Caki2 (cell line): ENCODE measurements at regions not wholly inside any gene's neighbourhood (a gene's known extent, or its start where the extent isn't known, plus 50 kb on each side); places are given as distances from the start of the nearest gene placed in this dataset.
A peak's percentile ranks its signal among the peaks of the same experiment; 100 is the strongest.

Source experiments
- DNase-seq: peaks from one replicate; pipeline ENCODE4 v3.0.0-alpha.2; 2015; ENCODE audit warnings: low read depth
- in situ Hi-C: cut with HindIII; loops from 2 replicates; pipeline ENCODE4 v1.10.0; 2016; ENCODE audit warnings: low sequenced_read_pairs, low pct_unique_long_range_greater_than_20kb, mixed read lengths

GRCh38 chr12:87804386-87804785, 224.8 kb downstream of the C12orf50 start:
- in situ Hi-C loops, result no loop called here
- no peak for DNase-seq

- in situ Hi-C loops, result no loop called here
- no peak for DNase-seq
Measured at GRCh38 chr12:87802721-87803011, 226.5 kb downstream of the C12orf50 start.

GRCh38 chr12:87801860-87802720, 227.1 kb downstream of the C12orf50 start:
- in situ Hi-C loops, result no loop called here
- DNase-seq, result no peak

GRCh38 chr12:87796961-87797516, 232.2 kb downstream of the C12orf50 start:
- in situ Hi-C loops, result no loop called here
- no peak for DNase-seq

GRCh38 chr12:87795555-87795954, 233.6 kb downstream of the C12orf50 start:
- no peak for DNase-seq
- in situ Hi-C loops, result no loop called here

- in situ Hi-C loops, result no loop called here
- no peak for DNase-seq
Measured at GRCh38 chr12:87794854-87795253, 234.3 kb downstream of the C12orf50 start.

- in situ Hi-C loops, result no loop called here
- no peak for DNase-seq
Measured at GRCh38 chr12:87793131-87793530, 236.1 kb downstream of the C12orf50 start.

GRCh38 chr12:87784350-87784749, 244.9 kb downstream of the C12orf50 start:
- in situ Hi-C loops, result no loop called here
- DNase-seq, result no peak

- in situ Hi-C loops, result no loop called here
- no peak for DNase-seq
Measured at GRCh38 chr12:87783467-87783866, 245.7 kb downstream of the C12orf50 start.

GRCh38 chr12:87782838-87783237, 246.4 kb downstream of the C12orf50 start:
- in situ Hi-C loops, result no loop called here
- DNase-seq, result no peak

- peak; percentile 65 for DNase-seq
- in situ Hi-C loops, result no loop called here
Measured at GRCh38 chr12:87779858-87780498, 249.2 kb downstream of the C12orf50 start.

- peak; percentile 100 for DNase-seq
- in situ Hi-C loops, result no loop called here
Measured at GRCh38 chr12:87779016-87779415, 250.2 kb downstream of the C12orf50 start.

- no peak for DNase-seq
- in situ Hi-C loops, result no loop called here
Measured at GRCh38 chr12:87778065-87778464, 251.1 kb downstream of the C12orf50 start.

GRCh38 chr12:87775784-87776183, 253.4 kb downstream of the C12orf50 start:
- in situ Hi-C loops, result no loop called here
- no peak for DNase-seq

- no peak for DNase-seq
- in situ Hi-C loops, result no loop called here
Measured at GRCh38 chr12:87775051-87775450, 254.2 kb downstream of the C12orf50 start.

GRCh38 chr12:87772401-87772800, 256.8 kb downstream of the C12orf50 start:
- in situ Hi-C loops, result no loop called here
- DNase-seq, result no peak

GRCh38 chr12:87768501-87769287, 260.5 kb downstream of the C12orf50 start:
- in situ Hi-C loops, result no loop called here
- no peak for DNase-seq

- DNase-seq, result no peak
Measured at GRCh38 chr12:87766044-87766443, 263.2 kb downstream of the C12orf50 start.

GRCh38 chr12:87760943-87761342, 268.3 kb downstream of the C12orf50 start:
- DNase-seq, result no peak
- in situ Hi-C loops, result no loop called here

More at GRCh38 chr12:87766044-87766443, 263.2 kb downstream of the C12orf50 start:
- in situ Hi-C loops, result no loop called here
